SK-N-SH treated with all-trans-retinoic acid at 6 μM for 48 hours (cell line): ENCODE measurements at regions not wholly inside any gene's neighbourhood (a gene's known extent, or its start where the extent isn't known, plus 50 kb on each side); places are given as distances from the start of the nearest gene placed in this dataset.

Experiments
- ATAC-seq: fragments of 200-7000 bp; cut with Tn5 transposase; 3 replicates; pipeline ENCODE4 v1.9.1; 2020; ENCODE audit warnings: mild to moderate bottlenecking, moderate library complexity
- BACH2 ChIP-seq: fragments of 250-450 bp; sonication (Bioruptor Pico); IDR thresholded peaks from 2 replicates; pipeline ENCODE4 v1.9.0; 2021; ENCODE audit warnings: mild to moderate bottlenecking, borderline replicate concordance
- CSDC2 ChIP-seq: fragments of 250-450 bp; sonication (Bioruptor Pico); IDR thresholded peaks from 2 replicates; pipeline ENCODE4 v1.5.0; 2020; ENCODE audit warnings: mild to moderate bottlenecking, moderate library complexity
- CSRNP3 ChIP-seq: fragments of 250-450 bp; sonication (Bioruptor Pico); IDR thresholded peaks from 2 replicates; pipeline ENCODE4 v1.5.1; 2021; ENCODE audit warnings: mild to moderate bottlenecking, moderate library complexity
- ESRRG ChIP-seq: fragments of 250-450 bp; sonication (Bioruptor Pico); IDR thresholded peaks from 2 replicates; pipeline ENCODE4 v1.6.1; 2021; ENCODE audit warnings: mild to moderate bottlenecking
- GLIS3 ChIP-seq: fragments of 250-450 bp; sonication (Bioruptor Pico); IDR thresholded peaks from 2 replicates; pipeline ENCODE4 v1.5.0; 2020; ENCODE audit warnings: mild to moderate bottlenecking, moderate library complexity
- ISL1 ChIP-seq: fragments of 250-450 bp; sonication (Bioruptor Pico); IDR thresholded peaks from 2 replicates; pipeline ENCODE4 v2.1.2; 2022; ENCODE audit warnings: mild to moderate bottlenecking, moderate library complexity
- OSR1 ChIP-seq: fragments of 250-450 bp; sonication (Bioruptor Pico); IDR thresholded peaks from 2 replicates; pipeline ENCODE4 v1.8.0; 2022; ENCODE audit warnings: moderate library complexity, mild to moderate bottlenecking, inconsistent platforms
- PATZ1 ChIP-seq: fragments of 250-450 bp; sonication (Bioruptor Pico); IDR thresholded peaks from 2 replicates; pipeline ENCODE4 v1.8.0; 2020; ENCODE audit warnings: mild to moderate bottlenecking, moderate library complexity, borderline replicate concordance
- POU6F1 ChIP-seq: fragments of 250-450 bp; sonication (Bioruptor Pico); IDR thresholded peaks from 2 replicates; pipeline ENCODE4 v1.8.0; 2021; ENCODE audit warnings: low read depth, mild to moderate bottlenecking, moderate library complexity, borderline replicate concordance
- PPARA ChIP-seq: fragments of 250-450 bp; sonication (Bioruptor Pico); IDR thresholded peaks from 2 replicates; pipeline ENCODE4 v1.5.0; 2020; ENCODE audit warnings: mild to moderate bottlenecking, borderline replicate concordance
- RARB ChIP-seq: fragments of 250-450 bp; sonication (Bioruptor Pico); IDR thresholded peaks from 2 replicates; pipeline ENCODE4 v1.8.0; 2021; ENCODE audit warnings: mild to moderate bottlenecking, moderate library complexity
- TCF4 ChIP-seq: fragments of 250-450 bp; sonication (Bioruptor Pico); IDR thresholded peaks from 2 replicates; pipeline ENCODE4 v1.8.0; 2021; ENCODE audit warnings: mild to moderate bottlenecking, moderate library complexity, borderline replicate concordance
- TOX ChIP-seq: fragments of 250-450 bp; sonication (Bioruptor Pico); IDR thresholded peaks from 2 replicates; pipeline ENCODE4 v1.8.0; 2021; ENCODE audit warnings: mild to moderate bottlenecking, moderate library complexity, borderline replicate concordance
- TSHZ2 ChIP-seq: fragments of 250-450 bp; sonication (Bioruptor Pico); IDR thresholded peaks from 2 replicates; pipeline ENCODE4 v1.5.0; 2020; ENCODE audit warnings: mild to moderate bottlenecking, moderate library complexity
- ZC3H10 ChIP-seq: fragments of 250-450 bp; sonication (Bioruptor Pico); IDR thresholded peaks from 2 replicates; pipeline ENCODE4 v1.5.1; 2021; ENCODE audit warnings: mild to moderate bottlenecking, moderate library complexity
- ZFP3 ChIP-seq: fragments of 250-450 bp; sonication (Bioruptor Pico); IDR thresholded peaks from 2 replicates; pipeline ENCODE4 v1.5.0; 2020; ENCODE audit warnings: mild to moderate bottlenecking, moderate library complexity
- ZFP30 ChIP-seq: fragments of 450-650 bp; formaldehyde crosslinking; IDR thresholded peaks from 2 replicates; pipeline ENCODE4 v1.5.0; 2022; ENCODE audit warnings: mild to moderate bottlenecking, moderate library complexity
- ZNF565 ChIP-seq: fragments of 450-650 bp; formaldehyde crosslinking; conservative IDR thresholded peaks from 2 replicates; pipeline ENCODE4 v1.5.0; 2020; ENCODE audit warnings: low read depth, mild to moderate bottlenecking, moderate library complexity
- ZNF8 ChIP-seq: fragments of 450-650 bp; formaldehyde crosslinking; IDR thresholded peaks from 2 replicates; pipeline ENCODE4 v1.5.0; 2020; ENCODE audit warnings: mild to moderate bottlenecking, moderate library complexity

GRCh38 chr11:27204529-27204928 lies 158.5 kb downstream of the CCDC34 start (continued):
- TF ChIP-seq TSHZ2 (CRISPR knock-in tag) = no peak
- no peak for TF ChIP-seq RARB
- no peak for TF ChIP-seq CSDC2 (CRISPR knock-in tag)
- TF ChIP-seq ZC3H10 (CRISPR knock-in tag) = no peak
- no peak for TF ChIP-seq PPARA (CRISPR knock-in tag)

- no peak for ATAC-seq
- no peak for TF ChIP-seq ZFP30 (CRISPR knock-in tag)
- no peak for TF ChIP-seq ESRRG
- TF ChIP-seq TOX (CRISPR knock-in tag) = no peak
- TF ChIP-seq POU6F1 (CRISPR knock-in tag) = no peak
- no peak for TF ChIP-seq ISL1 (CRISPR knock-in tag)
- TF ChIP-seq PPARA (CRISPR knock-in tag) = no peak
- TF ChIP-seq, all 23 proteins: peak for 0
These were observed 159.9 kb downstream of the CCDC34 start for GRCh38 chr11:27203077-27203647.

GRCh38 chr11:27201454-27202302 lies 161.1 kb downstream of the BBOX1 start:
- peak; percentile 79 for ATAC-seq
- no peak for TF ChIP-seq TSHZ2 (CRISPR knock-in tag)
- peak; percentile 75; the same call in 1 of the 2 replicates for TF ChIP-seq TCF4 (CRISPR knock-in tag)
- no peak for TF ChIP-seq BACH2 (CRISPR knock-in tag)

- TF ChIP-seq CSRNP3 (CRISPR knock-in tag) = no peak
- no peak for TF ChIP-seq PATZ1 (CRISPR knock-in tag)
- no peak for TF ChIP-seq GLIS3 (CRISPR knock-in tag)
- no peak for TF ChIP-seq ZNF8 (CRISPR knock-in tag)
- no peak for TF ChIP-seq OSR1
- TF ChIP-seq ESRRG = no peak
- TF ChIP-seq POU6F1 (CRISPR knock-in tag) = no peak
- no peak for TF ChIP-seq BACH2 (CRISPR knock-in tag)
- no peak for TF ChIP-seq ZFP3
- TF ChIP-seq ZNF565 (CRISPR knock-in tag) = no peak
- ATAC-seq = no peak
These were observed 160.3 kb downstream of the BBOX1 start for GRCh38 chr11:27200779-27201453.
